H9 (cell line): ENCODE measurements at regions not wholly inside any gene's neighbourhood (a gene's known extent, or its start where the extent isn't known, plus 50 kb on each side); places are given as distances from the start of the nearest gene placed in this dataset.

Source experiments
- DNase-seq: peaks from one replicate; pipeline ENCODE4 v3.0.0-alpha.2; 2017
- H2AFZ ChIP-seq: one replicate; pipeline ENCODE4 v1.6.1; 2013; ENCODE audit warnings: mild to moderate bottlenecking, low read length, control low read depth, moderate library complexity
- H2AK5ac ChIP-seq: 2 replicates; pipeline ENCODE4 v1.6.1; 2013; ENCODE audit warnings: low read length, control low read depth, mixed read lengths; ENCODE audit not compliant: insufficient read length
- H2BK120ac ChIP-seq: one replicate; pipeline ENCODE4 v1.6.1; 2013; ENCODE audit warnings: low read depth, mild to moderate bottlenecking, low read length, control low read depth, inconsistent platforms; ENCODE audit not compliant: poor library complexity, severe bottlenecking
- H2BK12ac ChIP-seq: 2 replicates; pipeline ENCODE4 v1.6.1; 2013; ENCODE audit warnings: low read length, control low read depth, mixed read lengths, low read depth; ENCODE audit not compliant: insufficient read length
- H2BK15ac ChIP-seq: 2 replicates; pipeline ENCODE4 v1.6.1; 2013; ENCODE audit warnings: low read depth, low read length, control low read depth
- H2BK20ac ChIP-seq: one replicate; pipeline ENCODE4 v1.6.1; 2013; ENCODE audit warnings: low read depth, mild to moderate bottlenecking, low read length, control low read depth, inconsistent platforms; ENCODE audit not compliant: poor library complexity, severe bottlenecking
- H2BK5ac ChIP-seq: 2 replicates; pipeline ENCODE4 v1.6.1; 2013; ENCODE audit warnings: low read length, control low read depth, mixed read lengths; ENCODE audit not compliant: insufficient read length
- H3K14ac ChIP-seq: 2 replicates; pipeline ENCODE4 v1.6.1; 2013; ENCODE audit warnings: low read length, control low read depth; ENCODE audit not compliant: insufficient read depth
- H3K18ac ChIP-seq: 2 replicates; pipeline ENCODE4 v1.6.1; 2013; ENCODE audit warnings: low read depth, mild to moderate bottlenecking, mixed read lengths, low read length, control low read depth; ENCODE audit not compliant: insufficient read length
- H3K23ac ChIP-seq: 2 replicates; pipeline ENCODE4 v1.6.1; 2013; ENCODE audit warnings: low read length, control low read depth, mixed read lengths, low read depth; ENCODE audit not compliant: insufficient read length
- H3K23me2 ChIP-seq: 2 replicates; pipeline ENCODE4 v1.6.1; 2013; ENCODE audit warnings: low read depth, mild to moderate bottlenecking, mixed read lengths, low read length, control low read depth; ENCODE audit not compliant: insufficient read length, poor library complexity, severe bottlenecking
- H3K27ac ChIP-seq: 2 replicates; pipeline ENCODE4 v1.5.1; 2013; ENCODE audit warnings: low read length, control low read depth, mixed read lengths, low read depth; ENCODE audit not compliant: insufficient read length
- H3K27me3 ChIP-seq: 2 replicates; pipeline ENCODE4 v1.6.1; 2013; ENCODE audit warnings: low read length, control low read depth, inconsistent platforms; ENCODE audit not compliant: insufficient read depth
- H3K4ac ChIP-seq: 2 replicates; pipeline ENCODE4 v1.6.1; 2013; ENCODE audit warnings: low read depth, mild to moderate bottlenecking, control low read depth, inconsistent platforms, low read length, moderate library complexity
- H3K4me1 ChIP-seq: 2 replicates; pipeline ENCODE4 v1.6.1; 2013; ENCODE audit warnings: low read length, control low read depth, inconsistent platforms; ENCODE audit not compliant: insufficient read depth
- H3K4me2 ChIP-seq: 2 replicates; pipeline ENCODE4 v1.6.1; 2013; ENCODE audit warnings: low read length, control low read depth, mixed read lengths; ENCODE audit not compliant: insufficient read length, insufficient read depth
- H3K56ac ChIP-seq: 2 replicates; pipeline ENCODE4 v1.6.1; 2013; ENCODE audit warnings: low read depth, mild to moderate bottlenecking, mixed read lengths, low read length, control low read depth; ENCODE audit not compliant: insufficient read length
- H3K79me1 ChIP-seq: 2 replicates; pipeline ENCODE4 v1.6.1; 2013; ENCODE audit warnings: low read depth, mild to moderate bottlenecking, moderate library complexity, low read length, control low read depth, inconsistent platforms; ENCODE audit not compliant: insufficient read depth, poor library complexity, severe bottlenecking
- H3K79me2 ChIP-seq: 2 replicates; pipeline ENCODE4 v1.6.1; 2013; ENCODE audit warnings: low read length, control low read depth, inconsistent platforms; ENCODE audit not compliant: insufficient read depth
- H3K9ac ChIP-seq: 2 replicates; pipeline ENCODE4 v1.6.1; 2013; ENCODE audit warnings: low read length, control low read depth, mixed read lengths; ENCODE audit not compliant: insufficient read length; ENCODE audit errors: extremely low read depth
- H3K9me3 ChIP-seq: one replicate; pipeline ENCODE4 v1.6.1; 2013; ENCODE audit warnings: low read depth, low read length, inconsistent platforms; ENCODE audit not compliant: control insufficient read depth
- H3T11ph ChIP-seq: one replicate; pipeline ENCODE4 v1.6.1; 2013; ENCODE audit warnings: mild to moderate bottlenecking, low read length, control low read depth, inconsistent platforms
- H4K20me1 ChIP-seq: one replicate; pipeline ENCODE4 v1.6.1; 2013; ENCODE audit not compliant: control insufficient read depth, insufficient read length, insufficient read depth
- H4K5ac ChIP-seq: 2 replicates; pipeline ENCODE4 v1.6.1; 2013; ENCODE audit warnings: low read depth, mild to moderate bottlenecking, mixed read lengths, low read length, control low read depth; ENCODE audit not compliant: insufficient read length
- H4K8ac ChIP-seq: replicated peaks from 2 replicates; pipeline ENCODE4 v1.6.1; 2013; ENCODE audit warnings: low read length, control low read depth, mixed read lengths, low read depth; ENCODE audit not compliant: insufficient read length
- H4K91ac ChIP-seq: 2 replicates; pipeline ENCODE4 v1.6.1; 2013; ENCODE audit warnings: low read depth, mild to moderate bottlenecking, moderate library complexity, mixed read lengths, low read length, control low read depth; ENCODE audit not compliant: insufficient read length
- H3K27ac Mint-ChIP-seq, 3 experiments: 2 replicates in 2 of 3; 3 replicates in 1 of 3; pipeline ENCODE4 v1.8.0; 2020 to 2021; ENCODE audit warnings: mixed read lengths in 3 of 3, mild to moderate bottlenecking in 1 of 3, moderate library complexity in 1 of 3
- H3K27me3 Mint-ChIP-seq: 2 replicates; pipeline ENCODE4 v1.8.0; 2021; ENCODE audit warnings: low read depth, mild to moderate bottlenecking, moderate library complexity, mixed read lengths
- H3K36me3 Mint-ChIP-seq, 3 experiments: 2 replicates in 2 of 3; 3 replicates in 1 of 3; pipeline ENCODE4 v1.8.0; 2020 to 2021; ENCODE audit warnings: low read depth in 3 of 3, mixed read lengths in 3 of 3; ENCODE audit not compliant: insufficient read depth in 1 of 3
- H3K4me1 Mint-ChIP-seq, 2 experiments: 2 replicates each; pipeline ENCODE4 v1.8.0; 2020; ENCODE audit warnings: mixed read lengths in 2 of 2
- H3K4me3 Mint-ChIP-seq, 2 experiments: 2 replicates in 1 of 2; 3 replicates in 1 of 2; pipeline ENCODE4 v1.8.0; 2020 to 2021; ENCODE audit warnings: mild to moderate bottlenecking in 2 of 2, mixed read lengths in 2 of 2, moderate library complexity in 1 of 2
- H3K9me3 Mint-ChIP-seq, 2 experiments: 2 replicates in 1 of 2; 3 replicates in 1 of 2; pipeline ENCODE4 v1.8.0; 2020; ENCODE audit warnings: mild to moderate bottlenecking in 2 of 2, mixed read lengths in 2 of 2, moderate library complexity in 1 of 2
- CTCF ChIP-seq: fragments of 200-600 bp; sonication (generic); conservative IDR thresholded peaks from 3 replicates; pipeline ENCODE4 v1.8.0; 2021; ENCODE audit warnings: antibody characterized with exemption, mild to moderate bottlenecking
- WGBS: extraction: QIAGEN DNeasy Blood & Tissue Kit; methylation state at CpG from one replicate; pipeline ENCODE4 v1.1.7; 2013; ENCODE audit warnings: missing lambda C conversion rate, low lambda C conversion rate, mixed read lengths; ENCODE audit not compliant: insufficient read length; ENCODE audit errors: extremely low coverage; 5-methylcytosine and 5-hydroxymethylcytosine counted together

GRCh38 chr5:174606646-174607045 is 117.7 kb upstream of the MSX2 start:
- Histone ChIP-seq H3K9ac (no peak overlapping the region), H2AK5ac (no peak overlapping the region), H3K56ac (no peak overlapping the region), H3K4ac (no peak overlapping the region), H3K14ac (no peak overlapping the region), H2BK12ac (no peak overlapping the region), H3K9me3 (no peaks in the 10 kb centered on the region), H3T11ph (no peak overlapping the region), H2BK120ac (no peak overlapping the region), H4K5ac (no peak overlapping the region), H2BK20ac (no peak overlapping the region), H3K4me2 (no peak overlapping the region), H4K8ac (no peak overlapping the region), H2BK15ac (no peak overlapping the region), H3K4me1 (peaks cover 4% of the 10 kb centered on the region; the same call in 1 of the 2 replicates), H4K20me1 (no peaks in the 10 kb centered on the region), H3K79me1 (no peaks in the 10 kb centered on the region), H2AFZ (no peak overlapping the region), H3K79me2 (no peaks in the 10 kb centered on the region), H3K23me2 (no peaks in the 10 kb centered on the region), H4K91ac (no peak overlapping the region), H2BK5ac (no peak overlapping the region), H3K18ac (no peak overlapping the region), H3K27me3 (no peaks in the 10 kb centered on the region), H3K23ac (no peak overlapping the region), H3K27ac (no peak overlapping the region)
- H3K27me3 Mint-ChIP-seq, result no peaks in the 10 kb centered on the region
- TF ChIP-seq CTCF, result no peak
- H3K4me1 Mint-ChIP-seq, result peaks cover 5% of the 10 kb centered on the region in 2 experiments; a peak in 3 of 4 replicates
- peaks cover 2 to 12% (median 3%) of the 10 kb centered on the region in 3 experiments; a peak in 6 of 7 replicates for H3K36me3 Mint-ChIP-seq
- DNase-seq, result no peak
- WGBS, result no CpG with 5 or more reads among the region's 4 CpGs
- H3K4me3 Mint-ChIP-seq, result no peak overlapping the region
- H3K27ac Mint-ChIP-seq, result no peak overlapping the region
- H3K9me3 Mint-ChIP-seq, result peaks cover 9 to 19% of the 10 kb centered on the region in 2 experiments
